A172 (cell line): ENCODE measurements at regions not wholly inside any gene's neighbourhood (a gene's known extent, or its start where the extent isn't known, plus 50 kb on each side); places are given as distances from the start of the nearest gene placed in this dataset.
"Not testable (repeated sequence)": the region's sequence is repeated elsewhere in the genome, so short reads cannot be mapped to it uniquely, and the experiment has no call there.

ENCODE experiments used
- DNase-seq: peaks from one replicate; pipeline ENCODE4 v3.0.0-alpha.2; 2015; ENCODE audit warnings: low spot score

DNA sequence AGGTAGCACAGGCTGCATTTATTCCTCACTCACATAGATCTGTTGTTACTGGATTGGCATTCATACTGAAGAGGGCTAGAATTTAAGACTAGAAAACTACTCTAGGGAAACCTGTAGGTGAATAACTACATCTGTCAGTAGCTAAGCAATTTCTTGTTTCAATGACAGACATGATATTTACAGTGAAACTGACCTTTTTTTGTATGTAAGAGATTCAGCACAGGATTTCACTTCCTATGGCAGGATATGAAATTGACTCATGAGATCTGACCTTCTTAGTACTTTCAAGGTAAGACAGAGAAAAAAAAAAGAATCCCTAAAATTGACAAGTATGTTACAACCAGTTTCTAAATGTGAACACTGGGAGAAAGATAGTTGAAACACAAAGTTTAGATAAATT is 189.8 kb upstream of the SLC16A7 start:
- DNase-seq, result no peak

DNA sequence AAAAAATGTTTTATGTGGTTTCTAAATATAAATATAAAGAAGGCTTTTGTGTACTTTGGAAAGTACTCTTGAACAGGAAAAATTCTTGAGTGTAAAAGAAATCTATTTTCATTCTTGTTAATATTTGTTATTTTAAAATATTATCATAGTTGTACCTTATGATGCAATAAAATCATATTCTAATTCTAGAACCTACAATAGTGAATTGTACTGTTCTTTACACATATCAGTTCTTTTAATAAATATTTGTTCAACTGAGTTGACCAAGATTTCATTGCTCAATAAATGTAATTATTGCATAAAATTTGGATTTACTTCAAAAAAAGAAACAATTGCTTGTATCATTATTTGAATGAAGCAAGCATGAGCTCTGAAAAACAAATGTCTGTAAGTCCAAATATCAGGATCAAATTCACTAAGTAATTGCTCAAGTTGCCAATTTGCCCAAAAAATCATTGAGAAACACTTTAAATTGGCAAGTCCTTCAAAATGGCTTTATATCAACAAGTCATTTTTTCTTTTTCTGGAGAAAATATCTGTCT is 191.6 kb upstream of the SLC16A7 start:
- DNase-seq, result no peak

DNA sequence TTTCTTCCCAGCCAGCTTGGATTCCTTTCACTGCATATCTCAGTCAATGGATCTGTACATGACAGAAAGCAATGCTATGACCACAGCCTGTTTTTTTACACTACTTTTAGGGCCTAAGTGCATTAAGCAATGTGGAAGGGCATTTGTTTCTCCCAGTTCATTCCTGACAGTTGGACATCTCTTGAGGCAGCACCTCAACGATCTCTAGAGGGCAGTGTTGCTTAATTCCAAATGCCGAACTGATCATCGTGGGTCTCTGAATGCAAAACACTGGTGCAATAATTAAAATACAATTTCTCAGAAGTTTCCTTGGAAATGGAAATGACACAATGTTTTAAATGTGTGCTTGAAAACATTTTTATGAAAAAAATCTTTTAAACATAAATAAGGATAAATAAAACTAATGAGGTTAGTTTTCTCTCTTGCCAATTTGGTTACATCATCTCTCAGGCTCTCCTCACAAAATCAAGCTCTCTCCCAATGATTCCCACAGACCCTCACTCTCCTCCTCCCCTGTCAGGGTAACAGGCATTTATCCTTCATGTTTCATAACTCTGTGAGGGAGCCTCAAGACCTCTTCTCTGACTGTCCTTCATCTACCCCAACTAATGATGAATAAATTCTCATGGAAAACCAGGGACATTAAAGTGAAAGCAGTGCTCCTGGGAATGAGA is 192.4 kb upstream of the SLC16A7 start:
- peak; percentile 45 for DNase-seq

DNA sequence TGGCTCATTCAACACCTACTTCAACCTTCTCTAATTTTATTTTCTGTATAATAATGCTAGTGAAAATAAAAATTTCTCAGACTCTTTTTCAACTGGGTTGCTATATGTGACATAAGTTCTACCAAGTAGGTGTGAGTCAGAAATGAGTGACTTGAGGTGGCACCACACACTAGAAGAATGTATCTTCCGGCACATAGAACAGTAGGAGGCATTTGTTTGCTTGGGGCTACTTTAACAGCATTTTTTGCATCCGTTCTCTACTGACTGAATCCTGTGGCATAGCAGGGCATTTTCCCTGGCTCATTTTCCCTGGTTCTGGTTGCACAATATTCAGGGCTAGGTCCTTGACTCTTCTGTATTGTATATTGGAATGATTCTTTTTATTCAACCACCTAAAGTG is 194.0 kb upstream of the SLC16A7 start:
- no peak for DNase-seq

DNA sequence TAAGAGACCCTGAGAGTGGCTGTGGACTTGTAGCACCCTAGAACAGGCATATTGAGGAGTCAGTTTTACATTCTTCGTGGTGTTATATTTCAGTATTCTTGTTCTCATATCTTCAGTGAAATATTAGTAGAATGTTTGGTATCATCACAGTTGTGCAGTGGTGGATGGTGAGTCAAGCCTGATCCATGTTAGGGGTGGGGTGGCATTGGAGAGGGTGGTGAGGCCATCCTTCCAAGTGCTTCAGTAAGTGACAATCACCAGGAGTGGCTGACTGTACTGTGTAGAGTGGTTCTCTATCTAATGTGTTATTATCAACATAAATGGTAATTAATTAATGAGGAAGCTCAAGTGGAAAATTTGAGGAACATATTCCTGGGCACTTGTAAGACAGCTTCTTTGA is 197.7 kb upstream of the SLC16A7 start:
- DNase-seq, result no peak

DNA sequence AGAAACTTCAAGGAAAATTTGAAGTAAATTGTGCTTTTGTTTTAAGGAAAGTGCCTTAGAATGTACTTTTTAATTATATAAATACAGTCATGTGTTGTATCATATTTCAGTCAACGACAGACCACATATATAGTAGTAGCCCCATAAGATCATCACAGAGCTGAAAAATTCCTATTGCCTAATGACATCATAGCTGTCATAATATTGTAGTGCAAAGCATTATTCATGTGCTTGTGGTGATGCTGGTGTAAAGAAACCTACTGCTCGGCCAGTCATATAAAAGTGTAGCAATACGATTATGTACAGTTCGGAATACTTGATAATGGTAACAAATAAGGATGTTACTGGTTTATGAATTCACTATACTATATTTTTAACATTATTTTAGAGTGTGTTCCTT is 198.9 kb upstream of the SLC16A7 start:
- no peak for DNase-seq

DNA sequence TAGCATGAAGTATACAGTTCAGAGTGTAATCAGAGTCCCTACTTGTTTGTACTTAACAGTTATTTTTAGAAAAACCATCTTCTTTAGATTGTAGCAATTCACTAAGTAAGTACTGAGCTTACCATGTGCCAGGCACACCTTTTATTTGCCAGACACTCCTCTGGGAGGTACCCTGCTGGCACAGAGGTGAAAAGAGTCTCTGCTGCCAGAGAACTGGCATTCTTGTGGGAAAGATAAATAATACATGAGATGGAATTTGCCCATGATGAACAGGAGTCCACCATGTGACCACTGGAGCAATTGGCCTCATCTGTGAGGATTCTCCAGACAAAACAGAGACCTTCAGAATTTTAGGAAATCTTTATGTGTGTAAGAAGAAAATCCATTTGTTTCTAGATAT is 199.3 kb upstream of the SLC16A7 start:
- DNase-seq, result no peak

DNA sequence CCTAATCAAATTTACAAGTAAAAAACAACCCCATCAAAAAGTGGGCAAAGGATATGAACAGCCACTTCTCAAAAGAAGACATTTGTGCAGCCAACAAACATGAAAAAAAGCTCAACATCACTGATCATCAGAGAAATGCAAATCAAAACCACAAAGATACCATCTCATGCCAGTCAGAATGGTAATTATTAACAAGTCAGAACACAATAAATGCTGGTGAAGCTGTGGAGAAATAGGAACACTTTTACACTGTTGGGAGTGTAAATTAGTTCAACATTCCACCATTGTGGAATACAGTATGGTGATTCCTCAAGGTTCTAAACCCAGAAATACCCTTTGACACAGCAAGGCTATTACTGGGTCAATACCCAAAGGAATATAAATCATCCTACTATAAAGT is 200.5 kb upstream of the SLC16A7 start:
- DNase-seq, result not testable (repeated sequence)

DNA sequence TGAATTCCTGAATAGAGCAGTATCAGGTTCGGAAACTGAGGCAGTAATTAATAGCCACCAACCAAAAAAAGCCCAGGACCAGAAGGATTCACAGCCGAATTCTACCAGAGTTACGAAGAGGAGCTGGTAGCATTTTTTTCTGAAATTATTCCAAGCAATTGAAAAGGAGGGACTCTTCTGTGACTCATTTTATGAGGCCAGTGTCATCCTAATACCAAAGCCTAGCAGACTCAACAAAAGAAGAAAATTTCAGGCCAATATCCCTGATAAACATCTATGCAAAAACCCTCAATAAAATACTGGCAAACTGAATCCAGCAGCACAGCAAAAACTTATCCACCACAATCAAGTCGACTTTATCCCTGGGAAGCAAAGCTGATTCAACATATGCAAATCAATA is 202.3 kb upstream of the SLC16A7 start:
- no peak for DNase-seq

DNA sequence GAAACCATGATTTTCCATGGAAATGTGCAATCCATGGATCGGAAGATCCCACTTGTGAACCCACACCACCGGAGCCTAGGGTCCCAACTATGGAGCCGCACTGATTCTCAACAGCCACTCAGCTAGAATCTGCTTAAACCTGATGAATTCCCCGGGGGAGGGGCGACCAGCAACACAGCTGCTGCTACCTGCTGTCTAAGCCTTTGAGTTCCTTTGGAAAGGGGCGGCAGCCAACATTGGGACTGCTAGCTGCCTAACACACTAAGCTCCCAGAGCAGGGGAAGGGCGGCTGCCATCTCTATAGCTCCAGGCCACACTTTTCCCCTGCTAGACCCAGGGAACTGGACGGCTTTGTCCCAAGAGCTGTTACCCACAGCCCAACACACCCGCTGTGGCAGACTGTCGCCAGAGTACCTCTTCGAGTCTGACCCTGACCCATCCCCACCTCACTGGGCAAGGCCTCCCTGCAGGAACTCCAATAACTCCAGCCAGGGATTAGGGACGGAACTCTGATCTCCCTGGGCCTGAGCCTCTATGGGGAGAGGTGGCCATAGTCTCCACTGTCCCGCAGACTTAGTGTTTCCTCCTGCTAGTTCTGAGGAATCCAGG is 205.8 kb upstream of the SLC16A7 start:
- DNase-seq, result no peak

DNA sequence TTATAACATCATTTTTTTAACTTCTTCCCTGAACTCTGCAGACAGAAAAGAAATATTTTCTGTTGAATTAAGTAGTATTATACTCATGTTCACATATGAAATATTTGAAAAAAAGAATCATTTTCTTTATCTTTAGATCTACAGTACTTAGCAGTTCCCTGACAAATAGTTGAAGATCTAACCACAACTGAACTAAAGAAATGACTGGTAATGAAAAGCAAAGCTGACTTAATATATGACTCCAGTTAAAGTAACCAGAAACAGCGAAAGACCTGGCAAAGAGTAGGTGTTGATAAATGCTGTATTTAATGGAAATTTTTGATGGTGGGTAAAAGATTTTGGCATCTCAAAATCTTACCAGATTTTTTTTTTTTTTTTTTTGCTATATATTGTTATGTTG is 207.1 kb upstream of the SLC16A7 start:
- DNase-seq, result no peak

DNA sequence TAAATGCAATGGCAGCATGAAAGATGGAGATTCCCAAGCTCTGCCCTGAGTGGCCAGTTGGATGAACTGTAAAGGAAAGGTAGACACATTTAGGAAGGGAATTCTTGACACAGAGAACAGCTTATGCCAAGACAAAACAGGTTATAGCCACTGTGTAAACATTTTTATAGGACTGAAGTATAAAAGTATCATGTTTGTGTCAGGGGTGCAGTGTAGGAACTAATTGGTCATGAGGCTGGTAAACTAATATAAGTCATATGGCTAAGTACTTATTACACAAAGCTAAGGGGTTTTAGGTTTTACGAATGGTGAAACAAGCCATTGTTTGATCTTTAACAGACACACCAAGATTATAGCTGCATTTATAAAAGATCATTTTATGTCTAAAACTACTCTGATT is 207.7 kb upstream of the SLC16A7 start:
- DNase-seq, result no peak

DNA sequence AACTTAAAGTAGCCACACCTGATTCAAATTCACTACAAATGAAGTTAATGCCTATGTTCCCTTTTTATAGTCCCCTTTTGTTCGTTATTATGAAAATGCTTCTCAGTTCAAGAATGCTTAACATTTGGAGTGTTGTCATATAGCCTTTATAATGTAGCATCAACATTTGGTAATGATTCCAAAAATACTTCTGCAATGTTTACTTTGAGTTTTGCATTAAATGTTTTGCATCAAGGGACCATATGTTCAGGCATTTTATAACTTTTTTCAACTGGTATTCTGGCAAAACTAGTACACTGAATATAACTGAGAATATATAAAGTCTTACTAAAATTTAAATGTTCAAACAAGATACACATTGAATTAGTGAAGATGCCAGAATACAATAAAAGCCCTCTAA is 209.6 kb upstream of the SLC16A7 start:
- DNase-seq, result no peak

DNA sequence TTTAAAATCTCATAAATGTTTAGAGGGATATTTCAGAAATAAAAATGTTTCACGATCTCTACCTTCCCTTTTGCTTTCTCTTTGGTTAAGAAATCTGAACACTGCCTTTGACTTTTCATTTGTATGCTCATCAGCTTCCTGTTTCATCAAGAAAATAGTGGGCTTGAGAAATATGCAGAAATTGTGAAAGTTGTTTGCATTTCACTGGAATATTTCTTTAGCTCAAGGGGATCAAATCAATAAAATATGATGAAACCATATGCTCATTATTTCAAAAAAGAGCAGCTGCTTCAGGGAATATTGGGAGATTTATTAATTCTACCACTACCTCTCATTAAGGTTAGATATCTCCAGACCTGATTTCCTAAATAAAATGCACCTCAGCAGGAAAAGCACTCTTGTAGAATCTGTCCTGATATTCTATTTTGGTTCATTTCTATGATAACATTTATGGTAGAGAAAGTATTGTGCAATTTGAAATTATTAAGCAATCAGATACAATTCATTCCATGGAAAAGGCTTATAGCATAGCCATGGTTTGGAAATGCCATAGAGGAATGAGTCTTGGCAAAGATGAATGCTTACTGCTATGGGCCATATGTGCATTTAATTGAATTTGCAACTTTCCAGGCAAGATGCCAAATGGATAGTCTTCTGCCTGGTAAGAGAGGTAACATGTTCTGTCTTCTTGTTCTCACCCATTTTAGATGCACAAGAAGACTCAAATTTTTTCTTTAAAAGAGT is 212.6 kb upstream of the SLC16A7 start:
- DNase-seq, result no peak

DNA sequence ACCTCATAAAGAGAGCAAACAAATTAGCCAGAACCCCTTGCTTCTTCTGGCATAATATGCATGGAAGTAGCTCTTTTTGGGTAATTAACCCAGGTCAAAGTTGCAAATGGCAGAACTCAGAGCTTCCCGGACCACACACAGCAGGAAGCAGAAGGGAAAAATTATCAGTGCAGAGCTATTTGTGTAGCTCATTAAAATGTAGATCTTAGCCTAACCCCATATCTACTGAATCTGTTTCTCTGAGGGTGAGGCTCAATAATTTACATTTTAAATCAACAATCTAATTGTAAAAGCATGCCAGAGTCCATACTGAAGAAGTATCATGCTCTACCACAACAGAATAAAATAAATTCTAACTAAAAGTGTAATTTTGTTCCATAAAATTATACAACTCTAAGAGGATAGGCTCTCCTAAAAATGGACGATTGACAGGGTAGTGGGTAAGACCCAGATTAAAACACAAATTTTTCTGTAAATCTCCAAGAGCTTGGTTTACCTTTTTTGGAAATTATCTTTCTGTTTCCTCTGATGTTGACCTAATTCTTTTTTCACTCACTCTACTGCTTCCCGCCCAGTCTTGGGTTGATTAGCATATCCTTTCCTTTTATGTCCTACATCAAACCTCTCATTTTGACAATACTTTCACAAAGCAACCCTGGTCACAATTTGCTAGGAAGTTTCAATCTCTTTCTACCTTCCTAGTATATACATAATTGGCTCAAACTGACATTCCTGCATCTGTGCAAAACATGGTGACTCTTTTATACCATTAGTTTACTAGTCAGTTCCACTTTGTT is 213.3 kb upstream of the SLC16A7 start:
- DNase-seq, result no peak

DNA sequence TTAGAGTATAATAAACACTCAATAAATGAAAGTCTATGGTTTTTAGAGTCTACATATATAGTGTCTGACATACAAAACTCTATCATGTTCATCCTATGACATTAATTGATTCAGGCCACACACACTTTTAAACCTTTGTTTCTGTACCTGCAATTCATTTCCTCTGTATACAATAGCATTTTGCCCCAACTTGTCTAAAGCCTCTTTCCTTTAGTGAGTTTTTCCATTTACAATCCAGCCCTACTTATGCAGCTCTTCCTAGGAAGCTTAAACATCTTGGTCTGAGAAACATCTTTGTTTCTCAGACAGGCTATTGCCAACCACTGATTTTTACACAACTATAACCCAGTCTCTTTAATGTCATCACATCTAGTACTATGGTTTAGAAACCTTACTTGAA is 214.7 kb upstream of the SLC16A7 start:
- no peak for DNase-seq

DNA sequence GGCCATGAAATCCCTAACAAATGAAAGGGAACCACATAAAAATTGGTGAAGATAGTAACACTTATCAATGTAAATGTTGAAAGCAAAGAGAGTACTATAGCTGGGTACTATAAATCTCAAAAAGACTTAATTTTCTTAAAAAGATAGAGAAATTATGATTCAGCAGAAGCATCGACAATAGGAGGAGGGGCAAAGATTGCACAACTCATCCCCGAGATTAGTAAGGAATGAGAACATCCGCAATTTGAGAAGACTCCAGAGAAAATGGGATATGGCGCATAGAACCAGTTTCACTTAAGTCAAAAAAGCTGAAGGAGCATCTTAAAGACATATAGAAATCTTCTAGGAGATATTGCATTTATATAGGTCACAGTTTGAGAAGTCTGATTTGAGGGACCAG is 220.2 kb upstream of the SLC16A7 start:
- no peak for DNase-seq

DNA sequence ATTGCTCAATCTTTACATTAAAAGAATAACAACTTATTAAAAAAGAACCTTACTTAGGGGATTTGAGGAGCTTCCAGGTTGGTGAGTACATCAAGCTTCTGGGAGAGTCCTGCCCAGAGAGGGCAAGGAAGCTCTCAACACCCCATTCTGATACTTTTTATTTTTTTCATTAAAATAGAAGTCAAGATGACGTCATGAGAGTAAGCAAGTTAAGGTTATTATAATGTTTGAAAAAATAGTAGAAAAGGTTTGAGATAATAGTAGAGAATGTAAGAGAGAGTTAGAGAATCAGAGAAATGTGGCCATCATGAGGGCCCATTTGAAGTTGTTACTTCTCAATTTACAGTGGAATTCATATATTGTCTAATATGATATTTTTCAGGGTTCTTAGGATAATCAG is 221.0 kb upstream of the SLC16A7 start:
- DNase-seq, result no peak

DNA sequence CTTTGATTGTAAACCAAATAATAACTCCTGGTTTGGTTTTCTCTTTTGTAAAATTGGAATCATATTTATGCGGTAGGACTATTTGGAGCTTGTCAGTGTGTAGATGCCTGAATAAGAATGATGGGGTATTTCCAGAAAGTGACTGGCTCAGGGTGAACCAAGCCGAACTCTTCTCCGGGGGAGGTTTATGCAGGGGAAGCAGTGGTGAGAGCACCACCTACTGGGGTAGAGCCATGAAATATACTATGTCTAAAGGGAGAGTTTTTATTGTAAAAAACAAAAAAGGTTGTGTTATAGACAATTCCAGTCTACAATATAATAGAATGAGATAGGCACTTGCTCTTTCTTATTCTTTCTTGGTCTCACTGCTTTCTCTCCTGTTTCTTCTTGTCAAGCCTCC is 222.9 kb upstream of the SLC16A7 start:
- peak; percentile 8 for DNase-seq

DNA sequence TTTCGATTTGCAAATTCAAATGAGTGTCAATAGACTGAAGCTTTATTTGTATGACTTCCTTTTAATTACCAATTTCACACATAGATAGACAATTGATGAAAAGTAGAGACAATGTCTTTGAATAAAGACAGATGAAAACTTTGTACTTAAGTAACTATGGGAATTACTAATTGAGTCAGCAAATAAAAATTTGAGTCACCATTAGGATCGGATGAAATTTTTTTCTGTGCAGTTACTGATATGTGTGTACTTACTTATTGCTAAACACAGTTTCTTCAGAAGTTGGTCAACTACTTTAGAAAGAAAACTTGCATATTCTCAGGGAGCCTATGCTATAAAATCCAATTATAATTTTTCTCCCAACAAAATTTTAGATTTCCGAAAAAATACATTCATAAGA is 224.9 kb upstream of the SLC16A7 start:
- DNase-seq, result no peak

DNA sequence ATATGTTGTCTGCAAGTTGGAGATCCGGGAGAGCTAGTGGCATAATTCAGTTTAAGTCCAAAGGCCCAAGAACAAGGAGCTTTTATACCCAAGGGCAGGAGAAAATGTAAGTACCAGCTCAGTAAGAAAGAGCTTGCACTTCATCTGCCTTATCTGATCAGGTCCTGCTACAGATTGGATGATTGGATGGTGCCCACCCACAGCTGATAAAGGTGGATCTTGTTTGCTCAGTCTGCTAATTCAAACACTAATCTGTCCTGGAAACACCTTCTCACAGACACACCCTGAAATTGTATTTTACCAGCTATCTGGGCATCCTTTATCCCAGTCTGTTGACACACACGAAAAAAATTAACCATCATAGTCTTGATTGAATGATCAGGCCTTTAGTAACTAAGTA is 230.7 kb upstream of the SLC16A7 start:
- no peak for DNase-seq

DNA sequence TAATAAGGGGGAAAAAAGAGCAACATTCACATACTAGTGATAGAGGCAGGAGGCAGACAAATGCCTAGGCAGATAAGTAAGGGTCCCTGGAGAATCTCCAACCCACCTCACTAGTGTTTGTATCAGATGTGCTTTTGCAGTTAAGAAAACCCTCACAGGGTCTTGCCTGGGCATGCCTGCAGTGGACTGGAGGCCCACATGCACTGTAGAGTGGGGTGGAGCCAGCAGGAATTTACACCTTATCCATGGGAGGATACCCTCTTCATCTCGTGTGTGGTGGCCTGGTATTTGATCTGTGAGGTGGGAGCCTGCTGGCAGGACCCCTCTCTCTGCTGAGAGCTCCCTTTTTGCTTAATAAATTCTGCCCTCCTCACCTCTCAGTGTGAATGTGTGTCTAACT is 238.0 kb upstream of the SLC16A7 start:
- no peak for DNase-seq
